Mammary epithelial cell (primary cell): ENCODE measurements at regions not wholly inside any gene's neighbourhood (a gene's known extent, or its start where the extent isn't known, plus 50 kb on each side); places are given as distances from the start of the nearest gene placed in this dataset.

Experiments used
- CTCF ChIP-seq, 2 donors: IDR thresholded peaks in 1 of 2; conservative IDR thresholded peaks in 1 of 2; 2 replicates each; pipeline ENCODE4 v1.5.1; 2011 to 2012; ENCODE audit warnings: inconsistent platforms in 2 of 2, low read length in 2 of 2, mild to moderate bottlenecking in 2 of 2, control low read depth in 1 of 2, low read depth in 1 of 2; ENCODE audit not compliant: insufficient read depth in 1 of 2; ENCODE audit errors: extremely low read depth in 1 of 2
- EZH2 ChIP-seq: IDR thresholded peaks from 2 replicates; pipeline ENCODE4 v1.6.1; 2012; ENCODE audit warnings: low read length, inconsistent platforms, borderline replicate concordance

- TF ChIP-seq CTCF (conservative IDR thresholded peaks at IDR 0.05 in 1 of 2, IDR thresholded peaks at IDR 0.05 in 1 of 2; ENCODE audit: extremely low read depth in 1 of 2, insufficient read depth in 1 of 2, low read depth in 1 of 2, low read length in 2 of 2), result no peak
- no peak for TF ChIP-seq EZH2
Observed at GRCh38 chr4:129189630-129190029, 93.7 kb downstream of the C4orf33 start.
